ENCODE measurements at regions not wholly inside any gene's neighbourhood (a gene's known extent, or its start where the extent isn't known, plus 50 kb on each side); places are given as distances from the start of the nearest gene placed in this dataset.

DNA sequence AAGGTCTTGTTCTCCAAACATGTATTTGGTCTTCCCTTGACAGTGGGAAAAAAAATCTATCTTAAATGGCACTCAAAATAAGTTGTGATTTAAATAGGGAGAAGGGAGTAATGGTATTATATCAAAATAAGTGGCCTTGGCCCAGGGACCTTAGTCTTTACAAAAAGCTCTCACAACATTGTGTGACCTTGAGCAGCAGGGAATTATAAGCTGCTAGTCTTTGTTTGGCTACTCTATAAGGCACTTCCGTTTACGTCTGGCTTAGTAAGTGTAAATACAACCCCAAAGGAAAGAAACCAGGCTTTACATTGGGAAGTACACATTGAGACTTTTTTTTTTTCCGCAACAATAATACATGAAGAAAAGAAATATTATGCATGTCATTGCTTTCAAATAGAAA, 734.0 kb upstream of the LINC00305 start:
- no peak for DNase-seq
- Histone ChIP-seq H3K9me3 (no peaks in the 10 kb centered on the region), H3K27me3 (no peaks in the 10 kb centered on the region), H3K4me3 (no peak overlapping the region), H3K4me1 (no peaks in the 10 kb centered on the region), H3K27ac (no peak overlapping the region), H3K36me3 (no peaks in the 10 kb centered on the region)
- TF ChIP-seq CTCF (IDR thresholded peaks at IDR 0.05) (no peak), POLR2A (IDR thresholded peaks at IDR 0.05) (no peak)

DNA sequence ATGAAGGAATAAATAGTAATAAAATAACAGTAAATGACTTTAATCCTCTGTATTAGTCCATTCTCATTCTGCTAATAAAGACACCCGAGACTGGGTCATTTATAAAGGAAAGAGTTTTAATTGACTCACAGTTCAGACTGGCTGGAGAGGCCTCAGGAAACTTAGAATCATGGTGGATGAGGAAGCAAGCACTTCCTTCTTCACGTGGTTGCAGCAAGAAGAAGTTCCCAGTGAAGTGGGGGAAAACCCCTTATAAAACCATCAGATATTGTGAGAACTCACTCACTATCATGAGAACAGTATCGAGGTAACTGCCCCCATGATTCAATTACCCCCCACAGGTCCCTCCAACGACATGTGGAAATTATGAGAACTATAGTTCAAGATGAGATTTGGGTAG, 727.9 kb upstream of the LINC00305 start:
- TF ChIP-seq POLR2A (IDR thresholded peaks at IDR 0.05) (no peak), CTCF (IDR thresholded peaks at IDR 0.05) (no peak)
- Histone ChIP-seq H3K27ac (no peak overlapping the region), H3K27me3 (no peaks in the 10 kb centered on the region), H3K4me3 (no peak overlapping the region), H3K9me3 (no peaks in the 10 kb centered on the region), H3K36me3 (no peaks in the 10 kb centered on the region), H3K4me1 (no peaks in the 10 kb centered on the region)
- DNase-seq, result no peak

- Histone ChIP-seq H3K27ac (no peak overlapping the region), H3K4me1 (no peaks in the 10 kb centered on the region), H3K27me3 (no peaks in the 10 kb centered on the region), H3K4me3 (no peak overlapping the region), H3K36me3 (no peaks in the 10 kb centered on the region), H3K9me3 (no peaks in the 10 kb centered on the region)
- no peak for DNase-seq
- TF ChIP-seq POLR2A (IDR thresholded peaks at IDR 0.05) (no peak), CTCF (IDR thresholded peaks at IDR 0.05) (no peak)
Observed at GRCh38 chr18:64872710-64873458, 724.0 kb upstream of the LINC00305 start.

DNA sequence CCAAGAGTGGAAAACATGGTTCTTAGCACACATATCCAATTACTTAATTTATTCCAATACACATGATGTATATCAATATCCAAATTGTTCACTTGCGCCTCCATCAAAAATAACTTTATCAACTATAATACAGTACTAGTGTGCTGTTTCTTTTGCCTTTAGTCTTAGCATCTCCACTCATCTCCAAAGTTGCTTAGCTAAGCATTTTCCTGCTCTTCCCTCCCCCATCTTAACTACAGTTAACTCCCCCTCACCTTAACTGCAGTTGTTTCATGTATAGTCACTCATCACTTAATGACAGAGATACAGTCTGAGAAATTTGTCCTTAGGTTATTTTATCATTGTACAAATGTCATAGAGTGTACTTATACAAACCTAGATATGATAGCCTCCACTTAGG, 705.2 kb upstream of the LINC00305 start:
- Histone ChIP-seq H3K9me3 (no peaks in the 10 kb centered on the region), H3K27ac (no peak overlapping the region), H3K4me1 (no peaks in the 10 kb centered on the region), H3K36me3 (no peaks in the 10 kb centered on the region), H3K4me3 (no peak overlapping the region), H3K27me3 (no peaks in the 10 kb centered on the region)
- DNase-seq, result no peak
- TF ChIP-seq POLR2A (IDR thresholded peaks at IDR 0.05), result no peak
- TF ChIP-seq CTCF (IDR thresholded peaks at IDR 0.05), result no peak

GRCh38 chr18:64852281-64852680, 703.4 kb upstream of the LINC00305 start:
- no peaks in the 10 kb centered on the region for H3K9me3 ChIP-seq
- H3K27ac ChIP-seq, result no peak overlapping the region
- no peaks in the 10 kb centered on the region for H3K27me3 ChIP-seq
- no peak overlapping the region for H3K4me3 ChIP-seq
- no peak for DNase-seq
- no peaks in the 10 kb centered on the region for H3K4me1 ChIP-seq
- TF ChIP-seq CTCF (IDR thresholded peaks at IDR 0.05) (no peak), POLR2A (IDR thresholded peaks at IDR 0.05) (no peak)
- H3K36me3 ChIP-seq, result no peaks in the 10 kb centered on the region

- Histone ChIP-seq H3K27me3 (no peaks in the 10 kb centered on the region), H3K27ac (no peak overlapping the region), H3K4me1 (no peaks in the 10 kb centered on the region), H3K36me3 (no peaks in the 10 kb centered on the region), H3K4me3 (no peak overlapping the region), H3K9me3 (no peaks in the 10 kb centered on the region)
- TF ChIP-seq CTCF (IDR thresholded peaks at IDR 0.05), result no peak
- no peak for TF ChIP-seq POLR2A (IDR thresholded peaks at IDR 0.05)
- no peak for DNase-seq
Observed at GRCh38 chr18:64851726-64852125, 702.8 kb upstream of the LINC00305 start.

All from Peyer's patch (tissue), 4 donors.